Thymus (tissue), 11 donors: ENCODE measurements at regions not wholly inside any gene's neighbourhood (a gene's known extent, or its start where the extent isn't known, plus 50 kb on each side); places are given as distances from the start of the nearest gene placed in this dataset.
"Not testable (repeated sequence)": the region's sequence is repeated elsewhere in the genome, so short reads cannot be mapped to it uniquely, and the experiment has no call there.

Experiments used
- DNase-seq, 9 donors: peaks; one replicate each; pipeline ENCODE4 v3.0.0-alpha.2; 2013; ENCODE audit warnings: low spot score in 9 of 9, low read depth in 6 of 9, missing footprints in 1 of 9
- H3K27ac ChIP-seq, 2 donors: one replicate each; pipeline ENCODE4 v1.5.1; 2013; ENCODE audit warnings: control low read depth in 1 of 2, low read depth in 1 of 2, low read length in 1 of 2, mild to moderate bottlenecking in 1 of 2, moderate library complexity in 1 of 2
- H3K27me3 ChIP-seq, 2 donors: one replicate each; pipeline ENCODE4 v1.5.1; 2013; ENCODE audit warnings: low read length in 1 of 2; ENCODE audit not compliant: control insufficient read depth in 2 of 2, insufficient read depth in 1 of 2
- H3K36me3 ChIP-seq, 2 donors: one replicate each; pipeline ENCODE4 v1.5.1; 2013; ENCODE audit warnings: low read length in 1 of 2, mild to moderate bottlenecking in 1 of 2, moderate library complexity in 1 of 2; ENCODE audit not compliant: control insufficient read depth in 2 of 2, insufficient read depth in 2 of 2
- H3K4me1 ChIP-seq, 2 donors: one replicate each; pipeline ENCODE4 v1.5.1; 2013; ENCODE audit warnings: low read length in 2 of 2; ENCODE audit not compliant: control insufficient read depth in 2 of 2, insufficient read depth in 2 of 2
- H3K4me3 ChIP-seq, 2 donors: one replicate each; pipeline ENCODE4 v1.5.1; 2013; ENCODE audit warnings: low read length in 2 of 2, control low read depth in 1 of 2, mild to moderate bottlenecking in 1 of 2
- H3K9me3 ChIP-seq, 2 donors: one replicate each; pipeline ENCODE4 v1.5.1; 2013; ENCODE audit warnings: low read length in 1 of 2, mild to moderate bottlenecking in 1 of 2; ENCODE audit not compliant: control insufficient read depth in 2 of 2, insufficient read depth in 1 of 2
- WGBS: extraction: QIAGEN DNeasy Blood & Tissue Kit; methylation state at CpG from one replicate; pipeline ENCODE4 v1.1.7; 2013; 5-methylcytosine and 5-hydroxymethylcytosine counted together
- donor health status: healthy.

- DNase-seq, H3K4me1 ChIP-seq, H3K27me3 ChIP-seq, H3K4me3 ChIP-seq, H3K27ac ChIP-seq, H3K9me3 ChIP-seq, H3K36me3 ChIP-seq: not testable (repeated sequence)
- 98% methylated on average over 2 of the region's 5 CpGs for WGBS
These were observed 583.4 kb downstream of the PRIM2 start for GRCh38 chr6:57900687-57901399.

GRCh38 chr6:57901445-57901844 is 584.0 kb downstream of the PRIM2 start:
- 97% methylated on average over 3 of the region's 3 CpGs for WGBS
- H3K36me3 ChIP-seq, DNase-seq, H3K27ac ChIP-seq, H3K4me3 ChIP-seq, H3K9me3 ChIP-seq, H3K27me3 ChIP-seq, H3K4me1 ChIP-seq: not testable (repeated sequence)

- not testable (repeated sequence) for H3K27me3 ChIP-seq, H3K9me3 ChIP-seq, H3K27ac ChIP-seq, H3K36me3 ChIP-seq, H3K4me1 ChIP-seq, DNase-seq, H3K4me3 ChIP-seq
- 91% methylated on average over 6 of the region's 6 CpGs for WGBS
These were observed 586.9 kb downstream of the PRIM2 start for GRCh38 chr6:57904356-57904755.

GRCh38 chr6:57915300-57915699 is 597.9 kb downstream of the PRIM2 start:
- DNase-seq, H3K4me3 ChIP-seq, H3K9me3 ChIP-seq, H3K36me3 ChIP-seq, H3K27me3 ChIP-seq, H3K27ac ChIP-seq, H3K4me1 ChIP-seq: not testable (repeated sequence)

GRCh38 chr6:57942966-57943365 is 625.5 kb downstream of the PRIM2 start:
- DNase-seq, H3K4me1 ChIP-seq, H3K36me3 ChIP-seq, H3K9me3 ChIP-seq, H3K27ac ChIP-seq, H3K4me3 ChIP-seq, H3K27me3 ChIP-seq: not testable (repeated sequence)
- over 99% methylated on average over 2 of the region's 2 CpGs for WGBS

- not testable (repeated sequence) for H3K4me3 ChIP-seq, H3K9me3 ChIP-seq, H3K36me3 ChIP-seq, H3K27ac ChIP-seq, H3K27me3 ChIP-seq, H3K4me1 ChIP-seq, DNase-seq
- 90% methylated on average over 7 of the region's 7 CpGs for WGBS
These were observed 628.8 kb downstream of the PRIM2 start for GRCh38 chr6:57946084-57946768.

GRCh38 chr6:57946769-57947091 is 629.3 kb downstream of the PRIM2 start:
- H3K36me3 ChIP-seq, DNase-seq: not testable (repeated sequence)

GRCh38 chr6:57948481-57948880 is 631.1 kb downstream of the PRIM2 start:
- H3K36me3 ChIP-seq, H3K4me1 ChIP-seq, H3K27ac ChIP-seq, H3K27me3 ChIP-seq, H3K4me3 ChIP-seq, DNase-seq, H3K9me3 ChIP-seq: not testable (repeated sequence)
- 100% methylated on average over 2 of the region's 2 CpGs for WGBS

More at GRCh38 chr6:57946769-57947091, 629.3 kb downstream of the PRIM2 start:
- not testable (repeated sequence) for H3K27me3 ChIP-seq, H3K4me1 ChIP-seq, H3K27ac ChIP-seq, H3K4me3 ChIP-seq, H3K9me3 ChIP-seq
- 99% methylated on average over 11 of the region's 11 CpGs for WGBS

- H3K27me3 ChIP-seq, H3K4me3 ChIP-seq, H3K36me3 ChIP-seq, H3K4me1 ChIP-seq, H3K9me3 ChIP-seq, DNase-seq, H3K27ac ChIP-seq: not testable (repeated sequence)
- 92% methylated on average over 4 of the region's 4 CpGs for WGBS
These were observed 633.0 kb downstream of the PRIM2 start for GRCh38 chr6:57950430-57950829.
